ENCODE measurements at regions not wholly inside any gene's neighbourhood (a gene's known extent, or its start where the extent isn't known, plus 50 kb on each side); places are given as distances from the start of the nearest gene placed in this dataset.

DNA sequence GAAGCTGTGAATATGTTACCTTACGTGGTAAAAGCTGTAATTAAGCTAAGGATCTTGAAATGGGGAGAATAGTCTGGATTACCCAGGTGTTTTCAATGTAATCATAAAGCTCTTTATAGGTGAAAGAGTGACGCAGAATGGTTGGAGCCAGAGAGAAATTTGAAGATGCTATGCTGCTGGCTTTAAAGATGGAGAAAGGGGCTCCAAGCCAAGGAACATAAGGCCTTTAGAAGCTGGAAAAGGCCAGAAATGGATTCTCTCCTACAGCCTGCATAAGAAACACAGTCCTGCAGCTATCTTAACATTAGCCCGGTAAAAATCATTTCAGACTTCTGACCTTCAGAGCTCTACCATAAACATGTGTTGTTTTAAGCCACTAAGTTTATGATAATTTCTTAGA is 243.3 kb upstream of the VLDLR start:
- DNase-seq (ENCODE audit: low read depth, low spot score) (no peak), FAIRE-seq (no peak), ATAC-seq (no peak)
- ChIA-PET POLR2A (no interaction called here), RAD21 (ENCODE audit: unreplicated experiment) (no interaction called here), SMC1A (ENCODE audit: uncharacterized antibody, unreplicated experiment) (interaction anchor here (0.9 kb wide), 1 partner anchor 32 kb away, joined by 3 read pairs; no protein-coding TSS in a partner anchor), CTCF (no interaction called here)
- Histone ChIP-seq H3K27me3 (replicated peaks in 1 of 2; ENCODE audit: control insufficient read depth in 2 of 2, insufficient read depth in 2 of 2, low read length in 1 of 2) (no peaks in the 10 kb centered on the region), H3K4me2 (ENCODE audit: control insufficient read depth, insufficient read depth) (no peak overlapping the region), H2AFZ (ENCODE audit: control insufficient read depth, low read depth, low read length) (no peak overlapping the region), H3K4me1 (ENCODE audit: control insufficient read depth, insufficient read depth, low read length) (no peaks in the 10 kb centered on the region), H3K9ac (ENCODE audit: control insufficient read depth, insufficient read depth, low read length) (no peak overlapping the region), H3K79me2 (ENCODE audit: control insufficient read depth, insufficient read depth, low read length) (no peaks in the 10 kb centered on the region), H3K4me3 (no peak overlapping the region), H4K20me1 (ENCODE audit: control insufficient read depth, insufficient read depth) (no peaks in the 10 kb centered on the region), H3K36me3 (ENCODE audit: control insufficient read depth in 2 of 2, insufficient read depth in 2 of 2, low read length in 1 of 2) (no peaks in the 10 kb centered on the region), H3K27ac (ENCODE audit: control insufficient read depth, insufficient read depth) (no peak overlapping the region), H3K9me3 (replicated peaks; ENCODE audit: control insufficient read depth, insufficient read depth, low read length) (no peaks in the 10 kb centered on the region; the same call in 2 of the 3 replicates)
- 22% methylated on average over 3 of the region's 3 CpGs for WGBS (ENCODE audit: insufficient coverage, insufficient replicate concordance, low lambda C conversion rate, missing lambda C conversion rate)
- BruUV-seq (replicated peaks) = no TSS peak
- TF ChIP-seq, protein P1, sequence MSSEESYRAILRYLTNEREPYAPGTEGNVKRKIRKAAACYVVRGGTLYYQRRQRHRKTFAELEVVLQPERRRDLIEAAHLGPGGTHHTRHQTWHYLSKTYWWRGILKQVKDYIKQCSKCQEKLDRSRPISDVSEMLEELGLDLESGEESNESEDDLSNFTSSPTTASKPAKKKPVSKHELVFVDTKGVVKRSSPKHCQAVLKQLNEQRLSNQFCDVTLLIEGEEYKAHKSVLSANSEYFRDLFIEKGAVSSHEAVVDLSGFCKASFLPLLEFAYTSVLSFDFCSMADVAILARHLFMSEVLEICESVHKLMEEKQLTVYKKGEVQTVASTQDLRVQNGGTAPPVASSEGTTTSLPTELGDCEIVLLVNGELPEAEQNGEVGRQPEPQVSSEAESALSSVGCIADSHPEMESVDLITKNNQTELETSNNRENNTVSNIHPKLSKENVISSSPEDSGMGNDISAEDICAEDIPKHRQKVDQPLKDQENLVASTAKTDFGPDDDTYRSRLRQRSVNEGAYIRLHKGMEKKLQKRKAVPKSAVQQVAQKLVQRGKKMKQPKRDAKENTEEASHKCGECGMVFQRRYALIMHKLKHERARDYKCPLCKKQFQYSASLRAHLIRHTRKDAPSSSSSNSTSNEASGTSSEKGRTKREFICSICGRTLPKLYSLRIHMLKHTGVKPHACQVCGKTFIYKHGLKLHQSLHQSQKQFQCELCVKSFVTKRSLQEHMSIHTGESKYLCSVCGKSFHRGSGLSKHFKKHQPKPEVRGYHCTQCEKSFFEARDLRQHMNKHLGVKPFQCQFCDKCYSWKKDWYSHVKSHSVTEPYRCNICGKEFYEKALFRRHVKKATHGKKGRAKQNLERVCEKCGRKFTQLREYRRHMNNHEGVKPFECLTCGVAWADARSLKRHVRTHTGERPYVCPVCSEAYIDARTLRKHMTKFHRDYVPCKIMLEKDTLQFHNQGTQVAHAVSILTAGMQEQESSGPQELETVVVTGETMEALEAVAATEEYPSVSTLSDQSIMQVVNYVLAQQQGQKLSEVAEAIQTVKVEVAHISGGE (CRISPR knock-in tag; IDR thresholded peaks at IDR 0.05) = no peak
- TF ChIP-seq BRCA1 (IDR thresholded peaks at IDR 0.05; ENCODE audit: low read depth, low read length) (no peak), YY1 (IDR thresholded peaks at IDR 0.05; ENCODE audit: low read depth, low read length) (no peak)
- intact Hi-C loops (cut with micrococcal nuclease; ENCODE audit: unreplicated experiment) (no loop called here), in situ Hi-C loops (cut with MboI) (no loop called here)

DNA sequence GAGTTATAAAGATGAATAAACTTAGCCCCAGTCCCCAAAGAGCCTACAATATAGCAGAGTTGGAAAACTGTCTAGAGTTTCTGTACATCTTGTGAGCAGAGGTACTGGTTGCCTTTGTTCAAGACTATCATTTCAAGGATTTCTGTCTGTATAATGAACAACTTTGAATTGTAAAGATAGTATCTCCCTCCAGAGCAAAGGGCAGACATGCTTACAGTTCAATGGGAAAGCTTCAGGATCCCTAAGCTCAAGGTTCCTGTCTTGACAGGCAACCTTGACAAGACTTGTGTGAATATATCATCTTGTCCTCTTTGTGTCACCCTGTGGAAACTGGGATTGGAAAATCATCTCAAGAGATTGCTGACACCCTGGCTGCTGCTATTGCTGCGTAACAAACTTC is 242.8 kb upstream of the VLDLR start:
- BruUV-seq (replicated peaks) = no TSS peak
- RAD21 ChIA-PET (ENCODE audit: unreplicated experiment) = no interaction called here
- no peaks in the 10 kb centered on the region for H3K79me2 ChIP-seq (ENCODE audit: control insufficient read depth, insufficient read depth, low read length)
- no peaks in the 10 kb centered on the region for H3K4me1 ChIP-seq (ENCODE audit: control insufficient read depth, insufficient read depth, low read length)
- CTCF ChIA-PET = no interaction called here
- no peaks in the 10 kb centered on the region for H3K27me3 ChIP-seq (replicated peaks in 1 of 2; ENCODE audit: control insufficient read depth in 2 of 2, insufficient read depth in 2 of 2, low read length in 1 of 2)
- H3K9ac ChIP-seq (ENCODE audit: control insufficient read depth, insufficient read depth, low read length) = no peak overlapping the region
- no peaks in the 10 kb centered on the region for H3K9me3 ChIP-seq (replicated peaks; ENCODE audit: control insufficient read depth, insufficient read depth, low read length)
- H4K20me1 ChIP-seq (ENCODE audit: control insufficient read depth, insufficient read depth) = no peaks in the 10 kb centered on the region
- POLR2A ChIA-PET = no interaction called here
- SMC1A ChIA-PET (ENCODE audit: uncharacterized antibody, unreplicated experiment) = interaction anchor here (0.6 to 0.9 kb wide), 2 partner anchors 33 to 93 kb away, joined by 3 to 4 read pairs; no protein-coding TSS in a partner anchor
- in situ Hi-C loops (cut with MboI) = no loop called here
- no peak overlapping the region for H2AFZ ChIP-seq (ENCODE audit: control insufficient read depth, low read depth, low read length)
- whole genome bisulfite sequencing (ENCODE audit: insufficient coverage, insufficient replicate concordance, low lambda C conversion rate, missing lambda C conversion rate) = 0% methylated on average over 1 of the region's 1 CpG
- no peak overlapping the region for H3K4me3 ChIP-seq
- FAIRE-seq = no peak
- H3K36me3 ChIP-seq (ENCODE audit: control insufficient read depth in 2 of 2, insufficient read depth in 2 of 2, low read length in 1 of 2) = no peaks in the 10 kb centered on the region
- H3K27ac ChIP-seq (ENCODE audit: control insufficient read depth, insufficient read depth) = no peak overlapping the region
- no peak overlapping the region for H3K4me2 ChIP-seq (ENCODE audit: control insufficient read depth, insufficient read depth)
- TF ChIP-seq NFIC (IDR thresholded peaks at IDR 0.05; ENCODE audit: low read depth, low read length) (no peak), ZSCAN29 (IDR thresholded peaks at IDR 0.05) (no peak), NR2C2 (IDR thresholded peaks at IDR 0.05; ENCODE audit: borderline replicate concordance, control insufficient read depth, insufficient read length, low read depth) (no peak), ETV6 (conservative IDR thresholded peaks at IDR 0.05 in 1 of 2, IDR thresholded peaks at IDR 0.05 in 1 of 2; ENCODE audit: borderline replicate concordance in 1 of 2, low read depth in 1 of 2) (no peak), IRF4 (IDR thresholded peaks at IDR 0.05; ENCODE audit: low read depth, low read length) (no peak)
- TF ChIP-seq, protein P2, sequence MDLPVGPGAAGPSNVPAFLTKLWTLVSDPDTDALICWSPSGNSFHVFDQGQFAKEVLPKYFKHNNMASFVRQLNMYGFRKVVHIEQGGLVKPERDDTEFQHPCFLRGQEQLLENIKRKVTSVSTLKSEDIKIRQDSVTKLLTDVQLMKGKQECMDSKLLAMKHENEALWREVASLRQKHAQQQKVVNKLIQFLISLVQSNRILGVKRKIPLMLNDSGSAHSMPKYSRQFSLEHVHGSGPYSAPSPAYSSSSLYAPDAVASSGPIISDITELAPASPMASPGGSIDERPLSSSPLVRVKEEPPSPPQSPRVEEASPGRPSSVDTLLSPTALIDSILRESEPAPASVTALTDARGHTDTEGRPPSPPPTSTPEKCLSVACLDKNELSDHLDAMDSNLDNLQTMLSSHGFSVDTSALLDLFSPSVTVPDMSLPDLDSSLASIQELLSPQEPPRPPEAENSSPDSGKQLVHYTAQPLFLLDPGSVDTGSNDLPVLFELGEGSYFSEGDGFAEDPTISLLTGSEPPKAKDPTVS (IDR thresholded peaks at IDR 0.05; ENCODE audit: low read depth, low read length) = no peak
- ATAC-seq = no peak
- intact Hi-C loops (cut with micrococcal nuclease; ENCODE audit: unreplicated experiment) = no loop called here
- DNase-seq (ENCODE audit: low read depth, low spot score) = no peak
